ENCODE measurements at regions not wholly inside any gene's neighbourhood (a gene's known extent, or its start where the extent isn't known, plus 50 kb on each side); places are given as distances from the start of the nearest gene placed in this dataset.
A peak's percentile ranks its signal among the peaks of the same experiment; 100 is the strongest.

- H3K4me3 ChIP-seq (ENCODE audit: control insufficient read depth, low read depth, low read length): no peak overlapping the region
- no peak for TF ChIP-seq CTCF (conservative IDR thresholded peaks at IDR 0.05; ENCODE audit: control insufficient read depth, insufficient read depth, low read depth, low read length)
- no peak for DNase-seq (ENCODE audit: low read depth)
Observed at GRCh38 chr9:129386812-129387177, 208.7 kb upstream of the IER5L start.

- no peak for TF ChIP-seq CTCF (conservative IDR thresholded peaks at IDR 0.05; ENCODE audit: control insufficient read depth, insufficient read depth, low read depth, low read length)
- no peak overlapping the region for H3K4me3 ChIP-seq (ENCODE audit: control insufficient read depth, low read depth, low read length)
- DNase-seq (ENCODE audit: low read depth): no peak
Observed at GRCh38 chr9:129385211-129385934, 207.3 kb upstream of the IER5L start.

- TF ChIP-seq CTCF (conservative IDR thresholded peaks at IDR 0.05; ENCODE audit: control insufficient read depth, insufficient read depth, low read depth, low read length): no peak
- DNase-seq (ENCODE audit: low read depth): no peak
- H3K4me3 ChIP-seq (ENCODE audit: control insufficient read depth, low read depth, low read length): no peak overlapping the region
Observed at GRCh38 chr9:129384491-129385210, 206.6 kb upstream of the IER5L start.

- no peak for TF ChIP-seq CTCF (conservative IDR thresholded peaks at IDR 0.05; ENCODE audit: control insufficient read depth, insufficient read depth, low read depth, low read length)
- peak; percentile 66 for DNase-seq (ENCODE audit: low read depth)
- peak overlapping the region; percentile 39 for H3K4me3 ChIP-seq (ENCODE audit: control insufficient read depth, low read depth, low read length)
Observed at GRCh38 chr9:129383561-129384490, 205.8 kb upstream of the IER5L start.

DNA sequence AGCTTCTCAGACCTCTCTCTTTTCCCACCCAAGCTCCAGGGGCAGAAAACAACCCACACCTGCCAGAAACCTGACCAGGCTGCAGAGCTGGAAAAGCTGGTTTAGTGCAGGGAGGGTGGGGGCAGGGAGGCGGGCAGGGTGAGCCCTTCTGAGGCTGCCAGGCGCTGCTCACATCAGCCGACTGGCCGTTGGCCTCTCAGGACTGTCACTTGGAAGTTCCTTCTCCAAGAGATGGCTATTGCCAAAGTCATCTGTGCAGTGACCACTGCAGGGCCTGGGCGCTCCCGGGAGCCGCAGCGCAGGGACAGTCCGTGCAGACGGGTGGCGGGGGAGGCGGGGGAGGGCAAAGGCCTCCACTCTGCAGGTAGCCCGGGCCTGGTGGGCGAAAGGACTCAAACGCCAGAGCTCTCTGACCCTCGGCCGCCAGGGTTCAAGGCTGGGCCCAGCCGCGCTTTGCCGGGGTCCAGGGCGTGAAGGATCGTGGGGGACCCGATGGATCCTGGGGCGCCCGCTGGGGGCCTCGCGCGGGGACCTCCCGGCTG lies 205.0 kb upstream of the IER5L start:
- no peak for DNase-seq (ENCODE audit: low read depth)
- TF ChIP-seq CTCF (conservative IDR thresholded peaks at IDR 0.05; ENCODE audit: control insufficient read depth, insufficient read depth, low read depth, low read length): no peak
- H3K4me3 ChIP-seq (ENCODE audit: control insufficient read depth, low read depth, low read length): peak overlapping the region; percentile 39

DNA sequence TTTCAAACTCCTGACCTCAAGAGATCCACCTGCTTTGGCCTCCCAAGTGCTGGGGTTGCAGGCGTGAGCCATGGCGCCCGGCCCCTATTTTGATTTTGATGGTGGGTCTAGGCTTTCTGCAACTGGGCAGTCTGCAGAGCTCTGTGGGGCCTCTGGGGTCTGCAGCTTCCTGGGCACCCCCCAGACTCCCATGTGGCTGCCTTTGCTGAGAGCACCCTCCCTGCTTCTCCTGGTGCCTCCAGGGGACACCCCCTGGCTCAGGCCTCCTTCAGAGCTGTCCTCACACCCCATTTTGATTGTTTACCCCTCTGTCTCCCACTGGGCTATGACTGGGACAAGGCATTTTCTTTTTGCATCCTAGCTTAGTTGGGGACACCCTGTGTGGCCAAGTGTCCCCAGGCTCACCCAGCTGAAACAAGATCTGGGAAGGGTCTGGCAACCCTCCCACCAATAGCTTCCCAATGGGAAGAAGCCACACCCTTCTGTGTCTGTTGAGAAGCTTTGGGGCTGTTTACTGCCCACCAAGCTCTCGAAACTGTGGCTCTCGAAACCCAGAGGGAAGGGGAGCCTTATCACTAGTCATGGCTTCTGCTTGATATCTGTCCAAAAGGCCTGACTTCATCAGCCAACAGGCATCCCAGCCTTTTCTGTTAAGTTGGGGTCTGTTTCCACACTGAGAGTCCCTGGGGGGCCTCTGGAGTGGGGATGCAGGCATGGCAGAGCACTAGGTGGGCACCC lies 204.4 kb upstream of the IER5L start:
- no peak overlapping the region for H3K4me3 ChIP-seq (ENCODE audit: control insufficient read depth, low read depth, low read length)
- no peak for TF ChIP-seq CTCF (conservative IDR thresholded peaks at IDR 0.05; ENCODE audit: control insufficient read depth, insufficient read depth, low read depth, low read length)
- no peak for DNase-seq (ENCODE audit: low read depth)

Data from fibroblast of mammary gland (primary cell).